Keratinocyte (primary cell): ENCODE measurements at regions not wholly inside any gene's neighbourhood (a gene's known extent, or its start where the extent isn't known, plus 50 kb on each side); places are given as distances from the start of the nearest gene placed in this dataset.

Source experiments
- EZH2 ChIP-seq: IDR thresholded peaks from one replicate; pipeline ENCODE4 v1.6.1; 2012; ENCODE audit warnings: inconsistent platforms, mild to moderate bottlenecking, low read length, moderate library complexity
- TF ChIP-seq, protein P1 (sequence below), 3 experiments: IDR thresholded peaks in 1 of 3; conservative IDR thresholded peaks in 1 of 3; optimal IDR thresholded peaks in 1 of 3; 2 replicates in 2 of 3; 3 replicates in 1 of 3; pipeline versions ENCODE3 to v1.5.1; 2011; ENCODE audit warnings: low read length in 3 of 3, mild to moderate bottlenecking in 3 of 3, moderate library complexity in 2 of 3, control low read depth in 1 of 3, inconsistent platforms in 1 of 3; ENCODE audit not compliant: insufficient read depth in 2 of 3; ENCODE audit errors: extremely low read depth in 1 of 3

DNA sequence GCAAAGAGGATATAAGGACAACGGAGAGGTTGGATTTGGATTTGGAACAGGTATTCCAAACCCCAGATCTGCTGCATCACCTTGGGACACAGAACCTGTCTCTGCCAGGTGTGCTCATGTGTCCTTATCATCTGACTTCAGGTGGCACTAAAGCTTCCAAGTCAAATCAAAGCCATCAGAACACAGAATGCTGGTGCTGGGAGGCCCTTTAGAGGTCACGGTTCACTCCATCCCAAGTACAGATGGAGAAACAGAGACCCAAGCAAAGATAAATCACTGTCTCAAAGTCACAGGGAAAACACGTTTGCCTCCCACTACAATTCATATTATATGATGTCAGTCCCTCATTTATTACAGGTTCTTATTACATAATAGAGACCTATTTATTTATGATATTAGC, 72.8 kb downstream of the HES1 start:
- TF ChIP-seq, protein P1, sequence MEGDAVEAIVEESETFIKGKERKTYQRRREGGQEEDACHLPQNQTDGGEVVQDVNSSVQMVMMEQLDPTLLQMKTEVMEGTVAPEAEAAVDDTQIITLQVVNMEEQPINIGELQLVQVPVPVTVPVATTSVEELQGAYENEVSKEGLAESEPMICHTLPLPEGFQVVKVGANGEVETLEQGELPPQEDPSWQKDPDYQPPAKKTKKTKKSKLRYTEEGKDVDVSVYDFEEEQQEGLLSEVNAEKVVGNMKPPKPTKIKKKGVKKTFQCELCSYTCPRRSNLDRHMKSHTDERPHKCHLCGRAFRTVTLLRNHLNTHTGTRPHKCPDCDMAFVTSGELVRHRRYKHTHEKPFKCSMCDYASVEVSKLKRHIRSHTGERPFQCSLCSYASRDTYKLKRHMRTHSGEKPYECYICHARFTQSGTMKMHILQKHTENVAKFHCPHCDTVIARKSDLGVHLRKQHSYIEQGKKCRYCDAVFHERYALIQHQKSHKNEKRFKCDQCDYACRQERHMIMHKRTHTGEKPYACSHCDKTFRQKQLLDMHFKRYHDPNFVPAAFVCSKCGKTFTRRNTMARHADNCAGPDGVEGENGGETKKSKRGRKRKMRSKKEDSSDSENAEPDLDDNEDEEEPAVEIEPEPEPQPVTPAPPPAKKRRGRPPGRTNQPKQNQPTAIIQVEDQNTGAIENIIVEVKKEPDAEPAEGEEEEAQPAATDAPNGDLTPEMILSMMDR (optimal IDR thresholded peaks at IDR 0.05 in 1 of 3, IDR thresholded peaks at IDR 0.05 in 1 of 3, conservative IDR thresholded peaks at IDR 0.05 in 1 of 3; ENCODE audit: extremely low read depth in 1 of 3, insufficient read depth in 2 of 3, low read length in 3 of 3), result no peak
- no peak for TF ChIP-seq EZH2
